Transverse colon (tissue), 4 donors: ENCODE measurements at regions not wholly inside any gene's neighbourhood (a gene's known extent, or its start where the extent isn't known, plus 50 kb on each side); places are given as distances from the start of the nearest gene placed in this dataset.

Experiments used
- DNase-seq: peaks from one replicate; pipeline ENCODE4 v3.0.0-alpha.2; 2019
- H3K27ac ChIP-seq, 4 donors: fragments of 200-600 bp; sonication (generic); 2 replicates each; pipeline ENCODE4 v1.5.1; 2016 to 2018; ENCODE audit warnings: inconsistent platforms in 4 of 4
- H3K27me3 ChIP-seq: fragments of 200-600 bp; sonication (generic); 2 replicates; pipeline ENCODE4 v1.5.1; 2017; ENCODE audit warnings: inconsistent platforms
- H3K36me3 ChIP-seq, 4 donors: fragments of 200-600 bp; sonication (generic); 2 replicates each; pipeline ENCODE4 v1.5.1; 2017 to 2019; ENCODE audit warnings: inconsistent platforms in 4 of 4
- H3K4me1 ChIP-seq, 4 donors: fragments of 200-600 bp; sonication (generic); 2 replicates each; pipeline ENCODE4 v1.5.1; 2017 to 2020; ENCODE audit warnings: inconsistent platforms in 4 of 4
- H3K4me3 ChIP-seq, 4 donors: fragments of 200-600 bp; sonication (generic); 1 replicate in 1 of 4; 2 replicates in 3 of 4; pipeline versions ENCODE4 v1.5.1 to v1.6.1; 2017 to 2019; ENCODE audit warnings: inconsistent platforms in 4 of 4
- H3K9me3 ChIP-seq, 2 donors: fragments of 200-600 bp; sonication (generic); 2 replicates each; pipeline ENCODE4 v1.5.1; 2017 to 2019; ENCODE audit warnings: inconsistent platforms in 2 of 2
- EP300 ChIP-seq: sonication (generic); formaldehyde crosslinking; IDR thresholded peaks from one replicate; pipeline ENCODE4 v1.6.1; 2017; ENCODE audit warnings: antibody characterized with exemption, low read depth
- POLR2A ChIP-seq: fragments of 450-650 bp; IDR thresholded peaks from one replicate; pipeline ENCODE4 v1.6.1; 2016; ENCODE audit warnings: antibody characterized with exemption, mild to moderate bottlenecking, moderate library complexity
- POLR2AphosphoS5 ChIP-seq, 3 donors: sonication (generic); formaldehyde crosslinking; IDR thresholded peaks; one replicate each; pipeline ENCODE4 v1.6.1; 2016; ENCODE audit warnings: antibody characterized with exemption in 3 of 3
- WGBS, 2 donors: methylation state at CpG; one replicate each; pipeline ENCODE4 v1.1.5; 2018; ENCODE audit warnings: low coverage in 1 of 2; 5-methylcytosine and 5-hydroxymethylcytosine counted together
- in situ Hi-C, 4 donors: fragments of 200-750 bp; cut with MboI; loops; one replicate each; pipeline versions ENCODE4 v1.15.0 to v1.15.1; 2017; ENCODE audit warnings: low sequenced_read_pairs in 3 of 4, low pct_ligation_motif_present in 1 of 4, low pct_unique_long_range_greater_than_20kb in 1 of 4
- intact Hi-C: fragments of 100-400 bp; cut with DNase I; formaldehyde crosslinking; loops from one replicate; pipeline ENCODE4 v1.15.1; 2023; ENCODE audit warnings: low total_unique reads
- TF ChIP-seq, protein P1 (sequence below), 5 experiments: fragments of 200-600 bp in 3 of 5; fragments of 450-650 bp in 2 of 5; sonication (generic) in 3 of 5; IDR thresholded peaks; 1 replicate in 2 of 5; 2 replicates in 3 of 5; pipeline ENCODE4 v1.5.1; 2016 to 2017; ENCODE audit warnings: antibody characterized with exemption in 5 of 5, inconsistent platforms in 3 of 5, mild to moderate bottlenecking in 2 of 5, moderate library complexity in 1 of 5

DNA sequence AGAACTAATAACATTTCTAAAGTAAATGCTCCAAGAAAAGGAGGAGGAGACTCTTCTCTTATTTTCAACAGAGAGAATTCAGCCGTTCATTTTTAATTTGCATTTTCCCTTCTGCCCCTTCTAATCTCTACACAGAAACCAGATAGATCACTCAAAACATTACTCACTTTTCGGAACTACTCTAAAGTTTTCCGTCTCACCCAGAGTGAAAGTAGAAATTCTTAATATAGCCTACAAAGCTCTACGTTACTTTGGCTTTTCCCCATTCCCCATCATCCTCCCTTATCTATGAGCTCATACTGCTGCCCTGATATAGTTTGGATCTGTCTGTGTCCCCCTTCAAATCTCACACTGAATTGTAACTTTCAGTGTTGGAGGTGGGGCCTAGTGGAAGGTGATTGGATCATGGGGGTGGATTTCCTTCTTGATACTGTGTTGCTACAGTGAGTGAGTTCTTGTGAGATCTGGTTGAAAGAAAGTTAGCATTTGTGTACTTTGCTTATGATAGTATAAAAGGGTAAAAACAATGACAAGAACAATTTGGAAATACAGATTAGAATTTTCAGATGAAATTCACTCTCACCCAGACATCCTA is 188.2 kb downstream of the AMY1C start:
- Histone ChIP-seq H3K4me3 (no peak overlapping the region), H3K9me3 (no peaks in the 10 kb centered on the region), H3K4me1 (no peaks in the 10 kb centered on the region), H3K27ac (no peak overlapping the region), H3K27me3 (no peaks in the 10 kb centered on the region), H3K36me3 (no peaks in the 10 kb centered on the region)
- WGBS, 2 donors, result 75 to 87% methylated on average over 4 of the region's 4 CpGs
- intact Hi-C loops, result no loop called here
- no peak for TF ChIP-seq POLR2AphosphoS5 (IDR thresholded peaks at IDR 0.05)
- no peak for TF ChIP-seq POLR2A
- TF ChIP-seq, protein P1, sequence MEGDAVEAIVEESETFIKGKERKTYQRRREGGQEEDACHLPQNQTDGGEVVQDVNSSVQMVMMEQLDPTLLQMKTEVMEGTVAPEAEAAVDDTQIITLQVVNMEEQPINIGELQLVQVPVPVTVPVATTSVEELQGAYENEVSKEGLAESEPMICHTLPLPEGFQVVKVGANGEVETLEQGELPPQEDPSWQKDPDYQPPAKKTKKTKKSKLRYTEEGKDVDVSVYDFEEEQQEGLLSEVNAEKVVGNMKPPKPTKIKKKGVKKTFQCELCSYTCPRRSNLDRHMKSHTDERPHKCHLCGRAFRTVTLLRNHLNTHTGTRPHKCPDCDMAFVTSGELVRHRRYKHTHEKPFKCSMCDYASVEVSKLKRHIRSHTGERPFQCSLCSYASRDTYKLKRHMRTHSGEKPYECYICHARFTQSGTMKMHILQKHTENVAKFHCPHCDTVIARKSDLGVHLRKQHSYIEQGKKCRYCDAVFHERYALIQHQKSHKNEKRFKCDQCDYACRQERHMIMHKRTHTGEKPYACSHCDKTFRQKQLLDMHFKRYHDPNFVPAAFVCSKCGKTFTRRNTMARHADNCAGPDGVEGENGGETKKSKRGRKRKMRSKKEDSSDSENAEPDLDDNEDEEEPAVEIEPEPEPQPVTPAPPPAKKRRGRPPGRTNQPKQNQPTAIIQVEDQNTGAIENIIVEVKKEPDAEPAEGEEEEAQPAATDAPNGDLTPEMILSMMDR (IDR thresholded peaks at IDR 0.05), result no peak
- TF ChIP-seq EP300, result no peak
- DNase-seq, result no peak
- in situ Hi-C loops, result no loop called here

DNA sequence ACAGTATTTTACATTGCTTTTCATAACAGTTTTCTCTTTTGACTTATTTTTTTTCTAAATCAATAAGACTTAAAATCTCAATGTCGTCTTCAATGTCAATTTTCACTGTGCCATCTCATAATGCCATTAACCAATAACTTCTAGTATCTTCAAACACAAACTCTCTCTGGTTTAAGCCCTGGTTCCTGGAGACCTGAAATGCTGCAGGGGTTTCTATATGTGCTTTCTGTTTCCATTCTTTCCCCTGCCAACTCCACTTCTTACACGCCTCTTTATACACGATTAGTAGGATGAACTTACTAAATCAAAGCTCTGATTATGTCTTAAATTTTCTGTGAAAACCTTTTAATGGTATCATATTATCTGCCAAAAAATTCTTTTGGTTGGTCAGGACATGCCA is 191.4 kb downstream of the AMY1C start:
- Histone ChIP-seq H3K4me3 (no peak overlapping the region), H3K27me3 (no peaks in the 10 kb centered on the region), H3K27ac (no peak overlapping the region), H3K9me3 (no peaks in the 10 kb centered on the region), H3K36me3 (no peaks in the 10 kb centered on the region), H3K4me1 (no peaks in the 10 kb centered on the region)
- no peak for DNase-seq
- TF ChIP-seq POLR2AphosphoS5 (IDR thresholded peaks at IDR 0.05), result no peak
- no peak for TF ChIP-seq POLR2A
- TF ChIP-seq, protein P1 (IDR thresholded peaks at IDR 0.05), result no peak
- TF ChIP-seq EP300, result no peak
- WGBS, 2 donors, result 25 to 27% methylated on average over 3 of the region's 3 CpGs
- in situ Hi-C loops, result no loop called here
- intact Hi-C loops, result no loop called here

DNA sequence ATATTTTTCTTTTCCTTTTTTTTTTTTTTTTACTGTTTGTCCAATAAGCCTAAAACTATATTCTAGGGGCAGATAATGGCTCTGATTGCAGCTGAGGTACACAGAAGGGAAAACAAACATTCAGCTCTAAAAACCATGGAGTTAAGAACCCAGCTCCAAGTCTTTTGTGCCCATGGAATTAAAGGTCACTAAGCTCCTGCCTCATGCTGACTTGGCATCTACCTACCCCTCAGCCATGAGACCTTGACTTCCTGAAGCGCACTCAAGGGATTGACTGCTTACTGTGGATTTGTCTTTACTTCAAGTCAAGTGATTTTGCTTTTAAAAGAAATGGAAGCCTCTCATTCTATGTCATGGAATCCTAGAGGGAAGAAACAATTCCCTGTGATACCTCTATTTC is 192.3 kb downstream of the AMY1C start:
- in situ Hi-C loops, result no loop called here

DNA sequence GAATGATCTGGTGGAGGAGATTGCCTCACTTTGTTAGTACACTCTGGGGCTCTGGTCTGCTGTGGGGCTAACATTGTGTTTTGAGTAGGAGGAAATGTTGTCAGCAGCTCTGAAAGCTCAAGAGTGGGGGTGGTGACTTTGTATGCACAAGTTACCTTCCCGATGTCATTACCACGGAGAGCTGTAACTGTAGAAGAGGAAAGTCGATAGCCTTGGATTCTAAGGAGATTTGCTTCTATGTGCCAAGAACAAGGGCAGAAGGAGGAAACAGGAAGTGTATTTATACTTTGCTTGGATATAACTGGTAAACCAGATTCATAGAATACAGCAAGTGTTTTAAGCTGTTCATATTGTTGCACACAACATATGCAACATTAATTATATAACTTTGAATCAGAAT is 196.1 kb downstream of the AMY1C start:
- in situ Hi-C loops (no loop called here), intact Hi-C loops (no loop called here)
- TF ChIP-seq EP300, result no peak
- TF ChIP-seq, protein P1 (IDR thresholded peaks at IDR 0.05), result no peak
- no peak for TF ChIP-seq POLR2A
- no peak for TF ChIP-seq POLR2AphosphoS5 (IDR thresholded peaks at IDR 0.05)
- Histone ChIP-seq H3K9me3 (no peaks in the 10 kb centered on the region), H3K27ac (no peak overlapping the region), H3K4me3 (no peak overlapping the region), H3K4me1 (no peaks in the 10 kb centered on the region), H3K36me3 (no peaks in the 10 kb centered on the region), H3K27me3 (no peaks in the 10 kb centered on the region)
- 25 to 47% methylated on average over 3 of the region's 3 CpGs for WGBS, 2 donors
- no peak for DNase-seq

More for the DNA sequence above, 192.3 kb downstream of the AMY1C start:
- H3K36me3 ChIP-seq, result no peaks in the 10 kb centered on the region
- no peak overlapping the region for H3K27ac ChIP-seq
- H3K4me3 ChIP-seq, result no peak overlapping the region
- H3K4me1 ChIP-seq, result no peaks in the 10 kb centered on the region
- no peaks in the 10 kb centered on the region for H3K9me3 ChIP-seq
- 67 to 89% methylated on average over 1 of the region's 1 CpG for WGBS, 2 donors
- no peaks in the 10 kb centered on the region for H3K27me3 ChIP-seq
- DNase-seq, result no peak
- intact Hi-C loops, result no loop called here
- TF ChIP-seq EP300 (no peak), POLR2AphosphoS5 (IDR thresholded peaks at IDR 0.05) (no peak), POLR2A (no peak)
- TF ChIP-seq, protein P1 (IDR thresholded peaks at IDR 0.05), result no peak
